Muscle layer of duodenum (tissue), 2 donors: ENCODE measurements at regions not wholly inside any gene's neighbourhood (a gene's known extent, or its start where the extent isn't known, plus 50 kb on each side); places are given as distances from the start of the nearest gene placed in this dataset.
"Not testable (repeated sequence)": the region's sequence is repeated elsewhere in the genome, so short reads cannot be mapped to it uniquely, and the experiment has no call there.

Source experiments
- H3K27ac ChIP-seq: one replicate; pipeline ENCODE4 v1.7.0; 2013; ENCODE audit warnings: mild to moderate bottlenecking, low read length
- H3K27me3 ChIP-seq: one replicate; pipeline ENCODE4 v1.7.0; 2013; ENCODE audit warnings: low read depth, mild to moderate bottlenecking, control low read depth, low read length
- H3K36me3 ChIP-seq, 2 donors: one replicate each; pipeline ENCODE4 v1.7.0; 2013; ENCODE audit warnings: low read length in 2 of 2, control low read depth in 1 of 2, mild to moderate bottlenecking in 1 of 2; ENCODE audit not compliant: insufficient read depth in 2 of 2, control insufficient read depth in 1 of 2
- H3K4me1 ChIP-seq, 2 donors: one replicate each; pipeline ENCODE4 v1.7.0; 2013; ENCODE audit warnings: low read length in 2 of 2, mild to moderate bottlenecking in 2 of 2, control low read depth in 1 of 2, moderate library complexity in 1 of 2; ENCODE audit not compliant: insufficient read depth in 2 of 2, control insufficient read depth in 1 of 2
- H3K4me3 ChIP-seq, 2 donors: one replicate each; pipeline ENCODE4 v1.7.0; 2013; ENCODE audit warnings: low read length in 2 of 2, low read depth in 1 of 2, mild to moderate bottlenecking in 1 of 2
- H3K9me3 ChIP-seq, 2 donors: one replicate each; pipeline ENCODE4 v1.7.0; 2013; ENCODE audit warnings: low read length in 2 of 2, control low read depth in 1 of 2, mild to moderate bottlenecking in 1 of 2; ENCODE audit not compliant: control insufficient read depth in 1 of 2
- donor health status: healthy.

- H3K27ac ChIP-seq = no peak overlapping the region
- H3K36me3 ChIP-seq = no peaks in the 10 kb centered on the region
- H3K27me3 ChIP-seq = no peaks in the 10 kb centered on the region
- H3K4me3 ChIP-seq = no peak overlapping the region
- H3K4me1 ChIP-seq = peaks cover 0 to 16% of the 10 kb centered on the region in 2 donors
- H3K9me3 ChIP-seq = no peaks in the 10 kb centered on the region
Measured at GRCh38 chr2:239722760-239723470, 302.2 kb downstream of the NDUFA10 start.

- no peak overlapping the region for H3K4me3 ChIP-seq
- H3K36me3 ChIP-seq = no peaks in the 10 kb centered on the region
- H3K9me3 ChIP-seq = no peaks in the 10 kb centered on the region
- no peak overlapping the region for H3K27ac ChIP-seq
- H3K4me1 ChIP-seq = peaks cover 0 to 21% of the 10 kb centered on the region in 2 donors
- H3K27me3 ChIP-seq = no peaks in the 10 kb centered on the region
Measured at GRCh38 chr2:239721991-239722759, 303.0 kb downstream of the NDUFA10 start.

GRCh38 chr2:239721531-239721930, 303.6 kb downstream of the NDUFA10 start:
- Histone ChIP-seq H3K4me3 (no peak overlapping the region), H3K4me1 (peaks cover 0 to 24% of the 10 kb centered on the region in 2 donors), H3K9me3 (no peaks in the 10 kb centered on the region), H3K36me3 (no peaks in the 10 kb centered on the region), H3K27me3 (no peaks in the 10 kb centered on the region), H3K27ac (no peak overlapping the region)

- no peaks in the 10 kb centered on the region for H3K27me3 ChIP-seq
- H3K36me3 ChIP-seq = no peaks in the 10 kb centered on the region
- H3K4me3 ChIP-seq = no peak overlapping the region
- peaks cover 0 to 17% of the 10 kb centered on the region in 2 donors for H3K4me1 ChIP-seq
- H3K9me3 ChIP-seq = no peaks in the 10 kb centered on the region
- no peak overlapping the region for H3K27ac ChIP-seq
Measured at GRCh38 chr2:239720361-239721360, 304.5 kb downstream of the NDUFA10 start.

GRCh38 chr2:239719791-239720360, 305.3 kb downstream of the NDUFA10 start:
- no peaks in the 10 kb centered on the region for H3K27me3 ChIP-seq

GRCh38 chr2:239718991-239719390, 306.2 kb downstream of the NDUFA10 start:
- not testable (repeated sequence) for H3K36me3 ChIP-seq, H3K4me1 ChIP-seq, H3K4me3 ChIP-seq, H3K9me3 ChIP-seq, H3K27me3 ChIP-seq, H3K27ac ChIP-seq

More at GRCh38 chr2:239719791-239720360, 305.3 kb downstream of the NDUFA10 start:
- peaks cover 0 to 16% of the 10 kb centered on the region in 2 donors for H3K4me1 ChIP-seq
- H3K4me3 ChIP-seq = no peak overlapping the region
- no peak overlapping the region for H3K27ac ChIP-seq
- H3K36me3 ChIP-seq = no peaks in the 10 kb centered on the region
- H3K9me3 ChIP-seq = no peaks in the 10 kb centered on the region

- Histone ChIP-seq H3K9me3 (peaks cover 0 to 6% of the 10 kb centered on the region in 2 donors), H3K27ac (no peak overlapping the region), H3K4me3 (no peak overlapping the region), H3K36me3 (no peaks in the 10 kb centered on the region), H3K27me3 (no peaks in the 10 kb centered on the region), H3K4me1 (peaks cover 0 to 8% of the 10 kb centered on the region in 2 donors)
Measured at GRCh38 chr2:239717706-239718105, 307.4 kb downstream of the NDUFA10 start.

GRCh38 chr2:239717319-239717675, 307.8 kb downstream of the NDUFA10 start:
- peaks cover 0 to 10% of the 10 kb centered on the region in 2 donors for H3K9me3 ChIP-seq
- peaks cover 0 to 8% of the 10 kb centered on the region in 2 donors for H3K4me1 ChIP-seq
- no peaks in the 10 kb centered on the region for H3K27me3 ChIP-seq
- H3K4me3 ChIP-seq = no peak overlapping the region
- no peak overlapping the region for H3K27ac ChIP-seq
- H3K36me3 ChIP-seq = no peaks in the 10 kb centered on the region

- no peaks in the 10 kb centered on the region for H3K36me3 ChIP-seq
- peaks cover 0 to 8% of the 10 kb centered on the region in 2 donors for H3K4me1 ChIP-seq
- peaks cover 0 to 10% of the 10 kb centered on the region in 2 donors for H3K9me3 ChIP-seq
- H3K27ac ChIP-seq = no peak overlapping the region
- H3K4me3 ChIP-seq = no peak overlapping the region
- H3K27me3 ChIP-seq = no peaks in the 10 kb centered on the region
Measured at GRCh38 chr2:239716536-239717318, 308.4 kb downstream of the NDUFA10 start.

GRCh38 chr2:239716009-239716408, 309.1 kb downstream of the NDUFA10 start:
- Histone ChIP-seq H3K27ac (no peak overlapping the region), H3K9me3 (peaks cover 0 to 10% of the 10 kb centered on the region in 2 donors), H3K4me3 (no peak overlapping the region), H3K4me1 (peaks cover 0 to 8% of the 10 kb centered on the region in 2 donors), H3K36me3 (no peaks in the 10 kb centered on the region), H3K27me3 (no peaks in the 10 kb centered on the region)
